ENCODE measurements at regions not wholly inside any gene's neighbourhood (a gene's known extent, or its start where the extent isn't known, plus 50 kb on each side); places are given as distances from the start of the nearest gene placed in this dataset.

DNA sequence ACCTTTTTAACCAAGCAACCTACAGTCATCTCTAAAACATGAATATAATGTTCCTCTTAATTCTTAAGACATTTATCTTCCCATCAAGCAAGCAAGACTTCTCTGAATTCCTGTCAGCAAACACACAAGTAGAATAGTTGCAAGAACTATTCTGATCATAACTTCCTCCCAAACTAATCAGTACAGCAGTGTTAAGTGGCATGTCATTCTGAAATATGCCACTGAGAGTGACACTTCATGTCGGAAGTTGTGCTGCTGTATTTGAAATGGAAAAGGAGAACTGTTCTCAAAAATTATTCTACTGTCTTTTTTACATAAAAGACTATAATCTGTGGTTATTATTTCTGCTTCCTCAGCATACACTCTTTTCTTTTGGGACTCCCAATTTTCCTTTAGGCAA, 546.6 kb downstream of the PCDH18 start:
- ATAC-seq, result no peak
- TF ChIP-seq CSRNP3 (CRISPR knock-in tag; IDR thresholded peaks at IDR 0.05), result no peak
- TF ChIP-seq TCF4 (CRISPR knock-in tag; IDR thresholded peaks at IDR 0.05; ENCODE audit: borderline replicate concordance), result no peak
- TF ChIP-seq ZNF70 (CRISPR knock-in tag; IDR thresholded peaks at IDR 0.05), result no peak
- TF ChIP-seq PPARA (CRISPR knock-in tag; IDR thresholded peaks at IDR 0.05; ENCODE audit: borderline replicate concordance), result no peak
- TF ChIP-seq, protein P1, sequence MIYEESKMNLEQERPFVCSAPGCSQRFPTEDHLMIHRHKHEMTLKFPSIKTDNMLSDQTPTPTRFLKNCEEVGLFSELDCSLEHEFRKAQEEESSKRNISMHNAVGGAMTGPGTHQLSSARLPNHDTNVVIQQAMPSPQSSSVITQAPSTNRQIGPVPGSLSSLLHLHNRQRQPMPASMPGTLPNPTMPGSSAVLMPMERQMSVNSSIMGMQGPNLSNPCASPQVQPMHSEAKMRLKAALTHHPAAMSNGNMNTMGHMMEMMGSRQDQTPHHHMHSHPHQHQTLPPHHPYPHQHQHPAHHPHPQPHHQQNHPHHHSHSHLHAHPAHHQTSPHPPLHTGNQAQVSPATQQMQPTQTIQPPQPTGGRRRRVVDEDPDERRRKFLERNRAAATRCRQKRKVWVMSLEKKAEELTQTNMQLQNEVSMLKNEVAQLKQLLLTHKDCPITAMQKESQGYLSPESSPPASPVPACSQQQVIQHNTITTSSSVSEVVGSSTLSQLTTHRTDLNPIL (CRISPR knock-in tag; IDR thresholded peaks at IDR 0.05; ENCODE audit: low read depth), result no peak
- TF ChIP-seq ZFP3 (CRISPR knock-in tag; IDR thresholded peaks at IDR 0.05), result no peak
- no peak for TF ChIP-seq ESRRG (CRISPR knock-in tag; IDR thresholded peaks at IDR 0.05)
- no peak for TF ChIP-seq ARNTL (CRISPR knock-in tag; IDR thresholded peaks at IDR 0.05; ENCODE audit: borderline replicate concordance, low read depth)
- no peak for TF ChIP-seq BACH2 (CRISPR knock-in tag; IDR thresholded peaks at IDR 0.05; ENCODE audit: borderline replicate concordance)
- no peak for TF ChIP-seq RARB (CRISPR knock-in tag; IDR thresholded peaks at IDR 0.05)
- no peak for TF ChIP-seq ZNF8 (CRISPR knock-in tag; IDR thresholded peaks at IDR 0.05)
- TF ChIP-seq TOX (CRISPR knock-in tag; IDR thresholded peaks at IDR 0.05; ENCODE audit: borderline replicate concordance), result no peak
- no peak for TF ChIP-seq ZNF565 (CRISPR knock-in tag; conservative IDR thresholded peaks at IDR 0.05; ENCODE audit: low read depth)
- no peak for TF ChIP-seq ZC3H10 (CRISPR knock-in tag; IDR thresholded peaks at IDR 0.05)
- no peak for TF ChIP-seq TSHZ2 (CRISPR knock-in tag; IDR thresholded peaks at IDR 0.05)
- no peak for TF ChIP-seq CSDC2 (CRISPR knock-in tag; IDR thresholded peaks at IDR 0.05)
- no peak for TF ChIP-seq ZFP30 (CRISPR knock-in tag; IDR thresholded peaks at IDR 0.05)

- TF ChIP-seq PPARA (CRISPR knock-in tag; IDR thresholded peaks at IDR 0.05; ENCODE audit: borderline replicate concordance), result no peak
- TF ChIP-seq ZNF70 (CRISPR knock-in tag; IDR thresholded peaks at IDR 0.05), result no peak
- TF ChIP-seq TCF4 (CRISPR knock-in tag; IDR thresholded peaks at IDR 0.05; ENCODE audit: borderline replicate concordance), result no peak
- no peak for TF ChIP-seq PATZ1 (CRISPR knock-in tag; IDR thresholded peaks at IDR 0.05; ENCODE audit: borderline replicate concordance)
- TF ChIP-seq ZFP30 (CRISPR knock-in tag; IDR thresholded peaks at IDR 0.05), result no peak
- no peak for TF ChIP-seq POU6F1 (CRISPR knock-in tag; IDR thresholded peaks at IDR 0.05; ENCODE audit: borderline replicate concordance, low read depth)
- no peak for TF ChIP-seq ZC3H10 (CRISPR knock-in tag; IDR thresholded peaks at IDR 0.05)
- TF ChIP-seq ARNTL (CRISPR knock-in tag; IDR thresholded peaks at IDR 0.05; ENCODE audit: borderline replicate concordance, low read depth), result no peak
- no peak for TF ChIP-seq ISL1 (CRISPR knock-in tag; IDR thresholded peaks at IDR 0.05)
- no peak for TF ChIP-seq CSRNP3 (CRISPR knock-in tag; IDR thresholded peaks at IDR 0.05)
- TF ChIP-seq SNAI2 (CRISPR knock-in tag; IDR thresholded peaks at IDR 0.05), result no peak
- no peak for TF ChIP-seq CSDC2 (CRISPR knock-in tag; IDR thresholded peaks at IDR 0.05)
- TF ChIP-seq GLIS3 (CRISPR knock-in tag; IDR thresholded peaks at IDR 0.05), result no peak
- TF ChIP-seq BACH2 (CRISPR knock-in tag; IDR thresholded peaks at IDR 0.05; ENCODE audit: borderline replicate concordance), result no peak
- TF ChIP-seq OSR1 (CRISPR knock-in tag; IDR thresholded peaks at IDR 0.05), result no peak
- TF ChIP-seq, protein P1 (CRISPR knock-in tag; IDR thresholded peaks at IDR 0.05; ENCODE audit: low read depth), result no peak
- TF ChIP-seq ZNF8 (CRISPR knock-in tag; IDR thresholded peaks at IDR 0.05), result no peak
- no peak for TF ChIP-seq ZNF565 (CRISPR knock-in tag; conservative IDR thresholded peaks at IDR 0.05; ENCODE audit: low read depth)
- no peak for TF ChIP-seq ZFP3 (CRISPR knock-in tag; IDR thresholded peaks at IDR 0.05)
- no peak for TF ChIP-seq TOX (CRISPR knock-in tag; IDR thresholded peaks at IDR 0.05; ENCODE audit: borderline replicate concordance)
- ATAC-seq, result no peak
Observed at GRCh38 chr4:136967069-136967468, 565.2 kb downstream of the PCDH18 start.

Data from SK-N-SH treated with all-trans-retinoic acid at 6 μM for 48 hours (cell line).